Lower leg skin (tissue), 4 donors: ENCODE measurements at regions not wholly inside any gene's neighbourhood (a gene's known extent, or its start where the extent isn't known, plus 50 kb on each side); places are given as distances from the start of the nearest gene placed in this dataset.

Experiments
- DNase-seq, 2 donors: peaks; one replicate each; pipeline ENCODE4 v3.0.0-alpha.2; 2019; ENCODE audit warnings: low spot score in 2 of 2
- H3K4me3 ChIP-seq: fragments of 200-600 bp; sonication (generic); 2 replicates; pipeline ENCODE4 v1.5.1; 2017; ENCODE audit warnings: mild to moderate bottlenecking, low read depth; ENCODE audit not compliant: poor library complexity, severe bottlenecking
- POLR2A ChIP-seq, 2 donors: fragments of 450-650 bp; IDR thresholded peaks; one replicate each; pipeline ENCODE4 v1.6.1; 2016 to 2017; ENCODE audit warnings: antibody characterized with exemption in 2 of 2, mild to moderate bottlenecking in 1 of 2, moderate library complexity in 1 of 2
- WGBS, 2 donors: methylation state at CpG; one replicate each; pipeline ENCODE4 v1.1.5; 2018; 5-methylcytosine and 5-hydroxymethylcytosine counted together
- intact Hi-C: fragments of 100-400 bp; cut with DNase I; formaldehyde crosslinking; loops from one replicate; pipeline ENCODE4 v1.15.0; 2023; ENCODE audit warnings: low total_unique reads
- TF ChIP-seq, protein P1 (sequence below), 3 donors: fragments of 450-650 bp; IDR thresholded peaks; one replicate each; pipeline ENCODE4 v1.5.1; 2016; ENCODE audit warnings: antibody characterized with exemption in 3 of 3, mild to moderate bottlenecking in 3 of 3, moderate library complexity in 2 of 3

DNA sequence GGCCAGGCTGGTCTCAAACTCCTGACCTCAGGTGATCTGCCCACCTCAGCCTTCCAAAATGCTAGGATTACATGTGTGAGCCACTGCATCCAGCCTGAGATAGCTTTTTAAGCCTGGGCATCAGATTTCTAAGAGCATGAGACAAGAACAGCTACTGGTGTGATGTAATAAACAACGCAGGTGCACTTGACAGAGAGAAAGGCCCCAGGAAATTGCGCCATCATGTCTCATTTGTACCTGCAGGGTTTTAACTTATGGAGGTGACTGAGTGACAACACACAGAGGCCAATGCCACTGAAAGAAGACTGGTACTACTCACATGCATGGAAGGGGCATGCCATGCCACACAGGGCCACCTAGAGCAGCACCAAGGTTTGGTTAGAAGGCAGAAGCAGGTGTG lies 209.4 kb downstream of the SP3 start:
- WGBS, 2 donors: 92 to 93% methylated on average over 2 of the region's 2 CpGs
- intact Hi-C loops: no loop called here
- TF ChIP-seq, protein P1, sequence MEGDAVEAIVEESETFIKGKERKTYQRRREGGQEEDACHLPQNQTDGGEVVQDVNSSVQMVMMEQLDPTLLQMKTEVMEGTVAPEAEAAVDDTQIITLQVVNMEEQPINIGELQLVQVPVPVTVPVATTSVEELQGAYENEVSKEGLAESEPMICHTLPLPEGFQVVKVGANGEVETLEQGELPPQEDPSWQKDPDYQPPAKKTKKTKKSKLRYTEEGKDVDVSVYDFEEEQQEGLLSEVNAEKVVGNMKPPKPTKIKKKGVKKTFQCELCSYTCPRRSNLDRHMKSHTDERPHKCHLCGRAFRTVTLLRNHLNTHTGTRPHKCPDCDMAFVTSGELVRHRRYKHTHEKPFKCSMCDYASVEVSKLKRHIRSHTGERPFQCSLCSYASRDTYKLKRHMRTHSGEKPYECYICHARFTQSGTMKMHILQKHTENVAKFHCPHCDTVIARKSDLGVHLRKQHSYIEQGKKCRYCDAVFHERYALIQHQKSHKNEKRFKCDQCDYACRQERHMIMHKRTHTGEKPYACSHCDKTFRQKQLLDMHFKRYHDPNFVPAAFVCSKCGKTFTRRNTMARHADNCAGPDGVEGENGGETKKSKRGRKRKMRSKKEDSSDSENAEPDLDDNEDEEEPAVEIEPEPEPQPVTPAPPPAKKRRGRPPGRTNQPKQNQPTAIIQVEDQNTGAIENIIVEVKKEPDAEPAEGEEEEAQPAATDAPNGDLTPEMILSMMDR (IDR thresholded peaks at IDR 0.05): no peak
- no peak for TF ChIP-seq POLR2A (IDR thresholded peaks at IDR 0.05)
- H3K4me3 ChIP-seq: no peak overlapping the region
- no peak for DNase-seq

DNA sequence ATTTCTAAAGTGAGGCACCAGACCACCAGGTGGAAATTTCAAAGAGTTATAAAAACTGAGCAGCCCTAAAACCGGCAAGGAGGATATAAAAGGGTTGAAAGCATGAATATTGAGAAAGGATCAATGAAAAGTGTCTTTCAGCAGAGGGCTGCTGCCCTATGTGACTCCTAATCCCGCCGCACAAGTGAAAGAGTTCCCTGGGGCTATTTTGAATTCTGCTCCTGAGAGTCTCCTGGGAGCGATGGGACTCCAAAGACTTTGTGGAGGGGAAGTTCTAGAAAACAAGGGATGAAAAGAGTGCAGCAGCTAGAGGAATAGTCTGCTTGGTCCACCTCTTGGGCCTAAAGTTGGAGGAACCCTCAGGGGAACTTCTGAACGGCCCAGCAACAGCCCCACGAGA lies 205.2 kb downstream of the SP3 start:
- WGBS, 2 donors: 82 to 89% methylated on average over 6 of the region's 6 CpGs
- intact Hi-C loops: no loop called here
- TF ChIP-seq, protein P1 (IDR thresholded peaks at IDR 0.05): no peak
- TF ChIP-seq POLR2A (IDR thresholded peaks at IDR 0.05): no peak
- H3K4me3 ChIP-seq: no peak overlapping the region
- DNase-seq: no peak

DNA sequence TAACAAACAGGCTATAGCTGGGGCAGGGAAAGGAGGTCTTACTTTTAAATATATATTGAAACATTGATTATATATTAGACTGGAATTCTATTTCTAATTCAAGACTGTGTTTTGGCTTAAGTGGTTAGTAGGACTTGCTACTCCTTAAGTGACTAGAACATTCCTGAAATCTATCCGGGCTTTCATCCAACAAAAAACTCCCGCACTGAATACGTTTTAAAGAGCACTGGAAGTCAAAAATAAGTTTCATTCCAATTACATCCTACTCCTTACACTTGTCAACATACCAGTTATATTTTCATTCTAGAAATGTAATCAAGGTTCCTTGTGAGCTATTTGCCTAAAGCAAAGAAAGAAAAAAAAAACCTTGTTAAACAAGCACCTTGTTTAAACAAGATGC lies 204.6 kb downstream of the SP3 start:
- DNase-seq: no peak
- no peak overlapping the region for H3K4me3 ChIP-seq
- intact Hi-C loops: no loop called here
- TF ChIP-seq, protein P1 (IDR thresholded peaks at IDR 0.05): no peak
- TF ChIP-seq POLR2A (IDR thresholded peaks at IDR 0.05): no peak
- 21 to 32% methylated on average over 3 of the region's 3 CpGs for WGBS, 2 donors

DNA sequence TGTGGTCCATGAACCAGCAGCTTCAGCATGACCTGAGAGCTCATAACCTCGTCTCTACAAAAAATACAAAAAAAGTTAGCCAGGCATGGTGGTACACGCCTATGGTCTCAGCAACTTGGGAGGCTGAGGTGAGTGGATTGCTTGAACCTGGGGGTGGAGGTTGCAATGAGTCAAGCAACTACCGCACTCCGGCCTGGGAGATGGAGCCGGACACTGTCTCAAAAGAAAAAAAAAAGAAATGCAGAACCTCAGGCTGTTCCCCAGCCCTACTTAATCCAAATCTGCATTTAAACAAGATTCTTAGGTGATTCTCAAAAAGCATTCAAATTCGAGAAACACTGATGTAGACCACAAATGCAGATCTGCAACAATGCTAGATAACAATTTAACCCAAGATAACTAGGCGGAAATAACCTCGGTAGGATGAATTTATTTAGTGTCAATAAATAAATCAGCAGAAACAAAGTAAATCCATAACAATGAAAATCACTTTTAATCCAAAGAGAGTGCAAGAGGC lies 203.5 kb downstream of the SP3 start:
- TF ChIP-seq POLR2A (IDR thresholded peaks at IDR 0.05): no peak
- TF ChIP-seq, protein P1 (IDR thresholded peaks at IDR 0.05): no peak
- no peak for DNase-seq
- intact Hi-C loops: no loop called here
- WGBS, 2 donors: 89 to 90% methylated on average over 8 of the region's 8 CpGs
- no peak overlapping the region for H3K4me3 ChIP-seq

DNA sequence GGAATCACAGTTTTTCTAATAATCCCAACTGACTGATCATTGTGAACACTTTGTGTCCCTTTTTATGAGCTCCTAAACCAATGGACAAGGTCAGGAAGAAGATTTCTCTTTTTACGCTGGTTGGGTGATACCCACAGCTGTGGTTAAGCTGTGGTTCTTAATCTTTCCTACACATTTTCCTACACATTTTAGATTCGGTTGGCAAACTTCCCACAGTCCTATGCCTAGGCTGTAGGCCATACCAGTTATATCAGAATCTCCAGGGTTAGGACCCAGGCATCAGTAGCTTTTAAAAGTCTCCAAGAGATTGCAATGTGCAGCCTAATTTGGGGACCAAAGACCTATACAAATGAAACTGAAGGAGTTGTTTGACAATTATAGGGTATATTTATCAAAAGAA lies 203.0 kb downstream of the SP3 start:
- no peak for DNase-seq
- intact Hi-C loops: no loop called here
- no peak overlapping the region for H3K4me3 ChIP-seq
- no peak for TF ChIP-seq POLR2A (IDR thresholded peaks at IDR 0.05)
- TF ChIP-seq, protein P1 (IDR thresholded peaks at IDR 0.05): no peak
- 67 to 83% methylated on average over 2 of the region's 2 CpGs for WGBS, 2 donors

DNA sequence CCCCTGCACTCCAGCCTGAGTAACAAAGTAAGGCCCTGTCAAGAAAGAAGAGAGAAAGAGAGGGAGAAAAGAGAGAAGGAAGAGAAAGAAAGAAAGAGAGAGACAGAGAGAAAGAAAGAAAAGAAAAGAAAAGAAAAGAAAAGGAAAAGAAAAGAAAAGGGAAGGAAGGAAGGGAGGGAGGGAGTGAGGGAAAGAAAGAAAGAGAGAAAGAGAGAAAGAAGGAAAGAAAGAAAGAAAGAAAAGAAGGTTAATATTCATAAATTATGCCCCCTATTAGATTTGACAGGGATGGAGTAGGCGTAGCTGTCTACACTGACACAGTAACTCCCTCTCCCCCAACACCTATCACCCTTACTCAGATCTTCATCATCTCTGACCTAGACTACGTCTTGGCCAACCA lies 202.3 kb downstream of the SP3 start:
- no peak for DNase-seq
- H3K4me3 ChIP-seq: no peak overlapping the region
- TF ChIP-seq, protein P1 (IDR thresholded peaks at IDR 0.05): no peak
- TF ChIP-seq POLR2A (IDR thresholded peaks at IDR 0.05): no peak
- 90 to 97% methylated on average over 2 of the region's 2 CpGs for WGBS, 2 donors
- intact Hi-C loops: no loop called here
